ENCODE measurements at regions not wholly inside any gene's neighbourhood (a gene's known extent, or its start where the extent isn't known, plus 50 kb on each side); places are given as distances from the start of the nearest gene placed in this dataset.

DNA sequence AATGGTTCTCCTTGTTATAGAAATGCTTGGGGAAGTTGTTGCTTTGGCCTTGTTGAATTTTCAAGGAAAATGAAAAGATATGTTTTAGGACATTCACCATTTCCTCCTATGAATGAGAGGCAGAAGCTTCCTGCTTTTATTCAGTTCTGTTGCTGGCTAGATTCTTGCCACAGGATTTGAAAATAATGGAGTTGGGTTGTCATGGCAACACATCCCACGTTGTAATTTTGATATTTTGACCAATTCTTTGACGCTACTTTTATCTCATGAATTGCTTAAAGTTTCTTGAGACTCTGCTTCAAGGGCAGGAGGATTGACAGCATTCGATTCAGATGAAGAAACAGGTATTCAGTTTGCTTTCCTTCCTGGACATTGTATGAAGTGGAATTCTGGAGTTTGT is 331.5 kb downstream of the PRDM2 start:
- TF ChIP-seq, protein P1, sequence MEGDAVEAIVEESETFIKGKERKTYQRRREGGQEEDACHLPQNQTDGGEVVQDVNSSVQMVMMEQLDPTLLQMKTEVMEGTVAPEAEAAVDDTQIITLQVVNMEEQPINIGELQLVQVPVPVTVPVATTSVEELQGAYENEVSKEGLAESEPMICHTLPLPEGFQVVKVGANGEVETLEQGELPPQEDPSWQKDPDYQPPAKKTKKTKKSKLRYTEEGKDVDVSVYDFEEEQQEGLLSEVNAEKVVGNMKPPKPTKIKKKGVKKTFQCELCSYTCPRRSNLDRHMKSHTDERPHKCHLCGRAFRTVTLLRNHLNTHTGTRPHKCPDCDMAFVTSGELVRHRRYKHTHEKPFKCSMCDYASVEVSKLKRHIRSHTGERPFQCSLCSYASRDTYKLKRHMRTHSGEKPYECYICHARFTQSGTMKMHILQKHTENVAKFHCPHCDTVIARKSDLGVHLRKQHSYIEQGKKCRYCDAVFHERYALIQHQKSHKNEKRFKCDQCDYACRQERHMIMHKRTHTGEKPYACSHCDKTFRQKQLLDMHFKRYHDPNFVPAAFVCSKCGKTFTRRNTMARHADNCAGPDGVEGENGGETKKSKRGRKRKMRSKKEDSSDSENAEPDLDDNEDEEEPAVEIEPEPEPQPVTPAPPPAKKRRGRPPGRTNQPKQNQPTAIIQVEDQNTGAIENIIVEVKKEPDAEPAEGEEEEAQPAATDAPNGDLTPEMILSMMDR (IDR thresholded peaks at IDR 0.05; ENCODE audit: extremely low read depth in 1 of 2, insufficient read depth in 1 of 2, low read depth in 1 of 2, low read length in 2 of 2): no peak
- TF ChIP-seq POLR2A (IDR thresholded peaks at IDR 0.05; ENCODE audit: low read depth, low read length): no peak
